Keratinocyte (primary cell): ENCODE measurements at regions not wholly inside any gene's neighbourhood (a gene's known extent, or its start where the extent isn't known, plus 50 kb on each side); places are given as distances from the start of the nearest gene placed in this dataset.

Experiments
- DNase-seq: peaks from one replicate; pipeline ENCODE4 v3.0.0-alpha.2; 2011; ENCODE audit warnings: low read depth, missing footprints, low spot score
- FAIRE-seq: peaks from 2 replicates; lab custom pipeline; 2011; peaks lifted over from hg19 to GRCh38; lab: Jason Lieb, UNC
- H2AFZ ChIP-seq: 2 replicates; pipeline ENCODE4 v1.6.0; 2012; ENCODE audit warnings: low read length, control low read depth, inconsistent platforms; ENCODE audit not compliant: control insufficient read depth
- H3K27ac ChIP-seq: 2 replicates; pipeline ENCODE4 v1.5.1; 2011; ENCODE audit warnings: low read length; ENCODE audit not compliant: control insufficient read depth, insufficient read depth
- H3K27me3 ChIP-seq: 3 replicates; pipeline ENCODE4 v1.6.0; 2011; ENCODE audit warnings: low read length; ENCODE audit not compliant: control insufficient read depth, insufficient read depth; ENCODE audit errors: extremely low read depth
- H3K36me3 ChIP-seq, 2 experiments: 2 replicates in 1 of 2; 3 replicates in 1 of 2; pipeline ENCODE4 v1.5.1; 2011; ENCODE audit warnings: low read length in 2 of 2, mild to moderate bottlenecking in 1 of 2; ENCODE audit not compliant: control insufficient read depth in 2 of 2, insufficient read depth in 2 of 2; ENCODE audit errors: extremely low read depth in 1 of 2
- H3K4me1 ChIP-seq: 3 replicates; pipeline ENCODE4 v1.5.1; 2011; ENCODE audit warnings: low read length; ENCODE audit not compliant: control insufficient read depth, insufficient read depth; ENCODE audit errors: extremely low read depth
- H3K4me2 ChIP-seq: 3 replicates; pipeline ENCODE4 v1.6.0; 2011; ENCODE audit warnings: low read depth, low read length; ENCODE audit not compliant: control insufficient read depth, insufficient read depth; ENCODE audit errors: extremely low read depth
- H3K4me3 ChIP-seq, 3 experiments: fragments of 200-600 bp in 1 of 3; sonication (generic) in 1 of 3; 2 replicates in 2 of 3; 3 replicates in 1 of 3; pipeline ENCODE4 v1.5.1; 2011 to 2016; ENCODE audit warnings: low read length in 3 of 3, mild to moderate bottlenecking in 3 of 3, control low read depth in 2 of 3, inconsistent platforms in 1 of 3, low read depth in 1 of 3, mixed read lengths in 1 of 3, mixed run types in 1 of 3, moderate library complexity in 1 of 3; ENCODE audit not compliant: control insufficient read depth in 2 of 3, insufficient read depth in 2 of 3; ENCODE audit errors: extremely low read depth in 1 of 3
- H3K79me2 ChIP-seq: 2 replicates; pipeline ENCODE4 v1.6.0; 2012; ENCODE audit warnings: low read length; ENCODE audit not compliant: control insufficient read depth, insufficient read depth
- H3K9ac ChIP-seq: 3 replicates; pipeline ENCODE4 v1.6.0; 2011; ENCODE audit warnings: low read length; ENCODE audit not compliant: control insufficient read depth, insufficient read depth; ENCODE audit errors: extremely low read depth
- H3K9me1 ChIP-seq: 3 replicates; pipeline ENCODE4 v1.6.0; 2011; ENCODE audit warnings: low read length; ENCODE audit not compliant: control insufficient read depth, insufficient read depth; ENCODE audit errors: extremely low read depth
- H3K9me3 ChIP-seq: 2 replicates; pipeline ENCODE4 v1.5.1; 2012; ENCODE audit warnings: low read depth, low read length; ENCODE audit not compliant: control insufficient read depth
- H4K20me1 ChIP-seq: 3 replicates; pipeline ENCODE4 v1.6.0; 2011; ENCODE audit warnings: low read length; ENCODE audit not compliant: control insufficient read depth, insufficient read depth; ENCODE audit errors: extremely low read depth
- CTCF ChIP-seq, 3 experiments: IDR thresholded peaks in 1 of 3; conservative IDR thresholded peaks in 1 of 3; optimal IDR thresholded peaks in 1 of 3; 2 replicates in 2 of 3; 3 replicates in 1 of 3; pipeline versions ENCODE3 to v1.5.1; 2011; ENCODE audit warnings: low read length in 3 of 3, mild to moderate bottlenecking in 3 of 3, moderate library complexity in 2 of 3, control low read depth in 1 of 3, inconsistent platforms in 1 of 3; ENCODE audit not compliant: insufficient read depth in 2 of 3; ENCODE audit errors: extremely low read depth in 1 of 3
- EZH2 ChIP-seq: IDR thresholded peaks from one replicate; pipeline ENCODE4 v1.6.1; 2012; ENCODE audit warnings: inconsistent platforms, mild to moderate bottlenecking, low read length, moderate library complexity
- dilution Hi-C: fragments of 300-500 bp; cut with MboI; formaldehyde crosslinking; loops from one replicate; pipeline ENCODE4 v1.7.0; 2020; ENCODE audit warnings: low sequenced_read_pairs; ENCODE audit not compliant: extremely low pct_ligation_motif_present

- Histone ChIP-seq H3K4me1 (peaks cover 16% of the 10 kb centered on the region), H4K20me1 (no peaks in the 10 kb centered on the region), H3K9me1 (no peaks in the 10 kb centered on the region), H3K27me3 (no peaks in the 10 kb centered on the region), H3K79me2 (no peaks in the 10 kb centered on the region), H3K4me2 (no peak overlapping the region), H3K27ac (no peak overlapping the region), H2AFZ (no peak overlapping the region), H3K4me3 (no peak overlapping the region), H3K36me3 (no peaks in the 10 kb centered on the region), H3K9ac (no peak overlapping the region), H3K9me3 (no peaks in the 10 kb centered on the region)
- TF ChIP-seq EZH2 = no peak
- no peak for TF ChIP-seq CTCF (optimal IDR thresholded peaks at IDR 0.05 in 1 of 3, IDR thresholded peaks at IDR 0.05 in 1 of 3, conservative IDR thresholded peaks at IDR 0.05 in 1 of 3; ENCODE audit: extremely low read depth in 1 of 3, insufficient read depth in 2 of 3, low read length in 3 of 3)
- FAIRE-seq (no peak), DNase-seq (no peak)
- dilution Hi-C loops = no loop called here
Measured at GRCh38 chr11:27230192-27230572, 132.8 kb downstream of the CCDC34 start.

GRCh38 chr11:27229511-27230191, 133.4 kb downstream of the CCDC34 start:
- no peak overlapping the region for H2AFZ ChIP-seq
- no peaks in the 10 kb centered on the region for H3K9me3 ChIP-seq
- FAIRE-seq (no peak), DNase-seq (no peak)
- peaks cover 16% of the 10 kb centered on the region for H3K4me1 ChIP-seq
- H3K9me1 ChIP-seq = no peaks in the 10 kb centered on the region
- TF ChIP-seq CTCF (optimal IDR thresholded peaks at IDR 0.05 in 1 of 3, IDR thresholded peaks at IDR 0.05 in 1 of 3, conservative IDR thresholded peaks at IDR 0.05 in 1 of 3; ENCODE audit: extremely low read depth in 1 of 3, insufficient read depth in 2 of 3, low read length in 3 of 3) = no peak
- no peak for TF ChIP-seq EZH2
- H3K79me2 ChIP-seq = no peaks in the 10 kb centered on the region
- dilution Hi-C loops = no loop called here
- no peak overlapping the region for H3K9ac ChIP-seq
- no peak overlapping the region for H3K27ac ChIP-seq
- no peaks in the 10 kb centered on the region for H3K27me3 ChIP-seq
- no peak overlapping the region for H3K4me2 ChIP-seq
- H3K36me3 ChIP-seq = no peaks in the 10 kb centered on the region
- H3K4me3 ChIP-seq = no peak overlapping the region
- H4K20me1 ChIP-seq = no peaks in the 10 kb centered on the region
